Fibroblast of peridontal ligament (primary cell): ENCODE measurements at regions not wholly inside any gene's neighbourhood (a gene's known extent, or its start where the extent isn't known, plus 50 kb on each side); places are given as distances from the start of the nearest gene placed in this dataset.

Source experiments
- DNase-seq: peaks from one replicate; pipeline ENCODE4 v3.0.0-alpha.2; 2010; ENCODE audit errors: extremely low read depth

DNA sequence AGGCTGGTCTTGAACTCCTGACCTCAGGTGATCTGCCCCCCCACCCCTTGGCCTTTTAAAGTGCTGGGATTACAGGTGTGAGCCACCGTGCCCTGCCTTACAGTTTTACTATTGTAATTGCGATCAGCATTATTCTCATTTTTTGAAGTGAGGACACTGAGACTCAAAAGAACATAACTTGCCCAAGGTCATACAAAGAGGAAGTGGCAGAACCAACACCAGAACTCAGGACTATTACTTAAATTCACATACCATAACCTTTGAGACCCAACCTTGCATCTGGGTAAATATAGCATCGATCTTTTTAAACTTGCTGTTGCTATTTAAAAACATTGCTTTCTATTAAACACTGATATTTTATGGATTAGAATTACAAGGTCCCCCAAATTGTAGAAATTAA, 54.2 kb downstream of the FOXI1 start:
- DNase-seq, result no peak

DNA sequence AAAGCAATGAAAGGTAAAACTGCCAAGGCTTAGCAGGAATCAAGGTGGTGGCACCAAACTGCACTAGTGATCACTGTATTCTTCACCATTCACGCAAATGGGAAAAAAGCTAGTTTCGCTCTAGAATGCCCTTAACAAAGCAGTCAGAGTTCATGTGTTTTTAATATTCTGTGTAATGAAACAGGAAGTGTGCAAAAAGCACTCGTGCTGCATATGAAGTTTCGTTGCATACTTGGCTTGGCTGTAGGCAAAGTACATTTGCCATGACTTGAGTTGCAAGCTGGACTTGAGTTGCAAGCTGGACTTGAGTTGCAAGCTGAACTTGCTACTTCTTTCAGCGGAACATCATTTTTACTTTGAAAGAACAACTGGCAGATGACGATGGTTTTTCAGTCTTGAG, 55.4 kb downstream of the FOXI1 start:
- peak; percentile 41 for DNase-seq

DNA sequence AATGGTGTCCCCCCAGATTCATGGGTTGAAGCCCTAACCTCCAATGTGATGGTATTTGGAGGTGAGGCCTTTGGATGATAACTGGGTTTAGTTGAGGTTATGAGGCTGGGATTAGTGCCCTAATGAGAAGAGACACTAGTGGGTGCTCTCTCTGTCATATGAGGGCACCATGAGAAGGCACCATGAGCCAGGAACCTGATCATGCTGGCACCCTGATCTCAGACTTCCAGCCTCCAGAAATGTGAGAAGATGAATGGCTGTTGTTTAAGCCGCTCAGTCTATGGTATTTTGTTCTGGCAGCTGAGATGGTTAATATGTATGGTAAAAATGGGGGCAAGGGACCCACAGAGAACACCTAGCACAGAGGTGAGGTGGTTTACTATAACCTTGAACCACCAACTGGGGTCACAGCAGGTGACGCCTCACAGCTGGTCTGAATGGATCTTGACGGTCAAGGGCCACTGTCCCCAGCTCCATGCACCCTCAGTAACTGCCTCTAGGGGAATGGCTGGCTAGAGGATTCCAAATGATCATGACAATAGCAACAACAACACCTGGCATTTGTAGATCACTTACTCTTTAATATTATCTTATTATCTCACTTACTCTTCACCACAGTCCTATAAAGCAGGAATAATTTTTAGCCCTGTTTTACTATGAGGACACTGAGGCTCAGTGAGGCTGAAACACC, 57.1 kb downstream of the FOXI1 start:
- no peak for DNase-seq

DNA sequence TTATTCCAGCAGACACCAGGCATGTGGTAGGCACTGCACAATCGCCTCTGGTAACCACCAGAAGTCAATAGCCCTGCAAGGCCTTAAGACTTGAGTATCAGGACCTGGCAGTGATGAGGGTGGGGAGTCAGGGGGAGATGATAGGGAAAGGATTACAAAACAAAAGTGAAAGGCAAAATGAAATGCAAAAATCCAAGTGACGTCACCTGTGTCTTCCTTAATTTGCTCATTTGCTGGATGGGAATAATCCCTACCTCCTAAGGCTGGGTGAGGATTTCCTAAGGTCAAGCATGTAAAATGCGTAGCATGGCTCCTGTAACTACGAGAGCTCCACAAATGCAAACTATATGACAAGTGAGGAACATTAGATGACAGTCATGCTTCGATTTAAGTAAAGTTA, 58.4 kb downstream of the FOXI1 start:
- DNase-seq, result no peak

DNA sequence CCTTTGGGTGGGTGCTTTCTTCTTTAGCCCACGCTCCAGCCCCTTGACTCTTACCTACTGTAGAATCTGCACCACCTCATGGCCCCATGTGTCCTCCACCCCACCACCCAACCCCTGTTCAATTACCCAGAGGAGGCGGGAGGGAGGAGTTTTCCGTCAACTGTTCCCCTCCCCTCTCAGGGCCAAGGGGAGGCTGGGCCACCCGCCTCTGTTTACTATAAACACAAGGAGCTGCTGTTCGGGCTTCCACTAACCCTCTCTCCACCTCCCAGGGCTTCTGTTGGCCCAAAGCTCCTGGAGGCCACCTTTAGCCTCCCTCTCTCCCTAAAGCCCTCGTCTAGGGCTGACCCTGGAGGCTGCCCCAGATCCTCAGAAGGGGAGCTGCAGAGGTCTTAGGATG, 59.2 kb downstream of the FOXI1 start:
- DNase-seq, result no peak

- no peak for DNase-seq
Measured at GRCh38 chr5:170166101-170166500, 60.4 kb downstream of the FOXI1 start.

GRCh38 chr5:170168002-170168401, 62.3 kb downstream of the FOXI1 start:
- no peak for DNase-seq

- DNase-seq, result no peak
Measured at GRCh38 chr5:170168797-170169196, 63.1 kb downstream of the FOXI1 start.

- DNase-seq, result no peak
Measured at GRCh38 chr5:170169996-170170395, 62.8 kb upstream of the C5orf58 start.

- no peak for DNase-seq
Measured at GRCh38 chr5:170171811-170172210, 61.0 kb upstream of the C5orf58 start.

- peak; percentile 54 for DNase-seq
Measured at GRCh38 chr5:170173227-170173626, 59.6 kb upstream of the C5orf58 start.

DNA sequence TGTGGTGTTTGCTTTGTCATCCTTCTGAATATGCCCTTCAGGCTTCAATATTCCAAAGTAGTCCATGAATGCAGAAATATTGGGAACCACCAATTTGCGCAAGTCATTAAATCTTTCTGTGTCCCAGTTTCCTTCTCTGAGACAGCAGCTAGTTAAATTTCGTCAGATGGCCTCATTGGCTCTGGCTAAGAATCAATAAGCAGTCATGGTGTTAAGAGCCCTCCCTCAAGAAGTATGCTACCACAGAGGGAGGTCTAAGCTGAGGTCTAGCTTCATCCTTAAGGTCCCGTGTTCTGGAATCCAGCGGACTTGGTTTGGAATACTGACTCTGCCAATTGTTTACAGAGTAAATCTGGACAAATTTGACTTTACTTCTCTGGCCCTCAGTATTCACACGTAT, 59.1 kb upstream of the C5orf58 start:
- no peak for DNase-seq

GRCh38 chr5:170176916-170177315, 55.9 kb upstream of the C5orf58 start:
- no peak for DNase-seq

DNA sequence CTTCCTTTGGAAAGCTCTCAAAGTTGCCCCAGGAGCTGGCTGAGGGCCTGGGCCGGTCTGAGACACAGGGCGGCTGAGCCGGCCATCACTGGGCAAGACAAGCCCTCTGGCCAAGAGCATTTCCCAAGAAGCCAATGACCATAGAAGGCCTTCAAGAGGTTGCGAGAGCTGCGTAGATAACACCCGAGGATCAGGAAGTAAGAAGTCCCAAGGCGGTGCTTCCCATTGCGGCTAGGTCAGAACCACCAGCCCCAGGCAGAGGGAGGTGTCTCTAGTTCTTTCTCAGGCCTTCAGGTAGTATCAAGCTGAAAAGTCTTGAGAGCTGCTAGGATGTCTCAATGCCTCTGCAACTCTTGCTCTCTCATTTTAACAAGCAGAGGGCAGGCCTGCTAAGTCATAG, 54.0 kb upstream of the C5orf58 start:
- no peak for DNase-seq

DNA sequence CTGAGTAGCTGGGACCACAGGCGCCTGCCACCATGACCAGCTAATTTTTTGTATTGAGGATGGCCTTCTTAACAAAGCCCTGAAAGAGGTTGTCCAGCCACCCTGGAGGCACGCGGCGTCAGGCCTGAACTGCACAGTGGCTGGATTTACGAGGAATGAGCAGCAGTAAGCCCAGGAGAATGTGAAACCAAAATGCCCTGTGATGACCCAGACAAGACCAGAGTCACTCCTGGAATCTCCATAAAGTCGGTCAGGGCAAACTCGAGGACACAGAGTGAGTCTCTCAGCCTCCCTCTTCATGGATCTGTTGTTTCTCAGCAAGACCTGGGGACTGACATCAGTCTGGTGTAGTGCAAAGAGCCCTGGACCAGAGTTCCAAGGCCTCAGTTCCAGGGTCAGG, 53.2 kb upstream of the C5orf58 start:
- DNase-seq, result no peak

GRCh38 chr5:170181902-170182301, 50.9 kb upstream of the C5orf58 start:
- DNase-seq, result no peak

DNA sequence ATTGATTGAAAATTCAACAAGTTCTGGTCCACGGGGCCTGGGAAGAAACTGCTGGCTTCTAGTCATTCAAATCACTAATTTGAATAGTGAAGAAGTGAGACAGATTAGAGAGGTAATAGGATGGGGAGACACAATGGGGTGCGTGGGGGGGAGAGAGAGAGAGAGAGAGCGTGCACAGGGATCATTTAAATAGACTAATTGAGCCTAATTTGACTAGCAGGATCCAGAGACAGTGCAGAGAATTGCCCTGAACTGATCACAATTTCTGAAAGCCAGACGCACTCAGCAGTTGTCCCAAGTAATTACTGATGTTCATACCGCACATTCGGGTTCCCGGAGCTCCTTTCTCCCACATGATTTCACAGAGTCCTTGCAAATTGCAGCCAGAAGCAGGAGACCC, 50.3 kb upstream of the C5orf58 start:
- DNase-seq, result no peak
